GM19240 (cell line): ENCODE measurements at regions not wholly inside any gene's neighbourhood (a gene's known extent, or its start where the extent isn't known, plus 50 kb on each side); places are given as distances from the start of the nearest gene placed in this dataset.

ENCODE experiments used
- DNase-seq: peaks from one replicate; pipeline ENCODE4 v3.0.0; 2011; ENCODE audit warnings: low spot score; ENCODE audit not compliant: insufficient read length

DNA sequence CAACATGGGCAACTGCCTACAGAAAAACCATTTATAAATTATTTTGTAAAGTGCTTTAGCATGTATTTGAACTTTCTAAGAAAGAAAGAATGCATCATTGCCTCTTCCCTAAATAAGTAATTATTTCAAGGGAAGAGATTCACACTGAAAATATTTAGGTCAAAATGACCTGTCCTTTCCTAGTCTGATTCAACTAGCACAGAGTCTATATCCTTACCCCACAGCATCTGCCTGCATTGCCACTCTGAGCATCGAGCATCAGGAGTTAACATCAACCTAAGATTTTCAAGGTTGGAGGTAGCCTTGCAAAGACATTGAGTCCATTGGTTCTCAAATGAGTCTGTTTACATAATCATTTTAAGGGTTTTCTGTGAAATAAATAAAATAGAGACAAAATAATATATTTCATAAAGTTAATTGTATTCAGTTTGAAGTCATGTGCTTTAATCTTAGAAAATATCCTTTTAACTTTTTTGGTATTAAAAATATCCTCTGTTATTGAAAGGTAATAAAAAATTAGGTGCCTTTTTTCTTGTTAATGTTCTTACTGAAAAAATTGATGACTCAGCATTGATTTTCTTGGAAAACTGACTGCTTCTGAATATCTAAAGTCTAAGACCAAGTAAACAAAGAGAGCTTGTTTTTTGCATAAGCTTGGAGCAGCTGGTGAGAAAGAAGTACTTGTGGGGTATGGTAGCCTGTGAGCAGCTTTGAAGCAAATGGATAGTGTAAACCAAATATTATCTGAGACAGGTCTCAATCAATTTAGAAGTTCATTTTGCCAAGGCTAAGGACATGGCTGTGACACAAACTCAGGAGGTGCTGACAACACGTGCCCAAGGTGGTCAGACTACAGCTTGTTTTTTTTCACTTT is 269.0 kb upstream of the CLEC14A start:
- no peak for DNase-seq

GRCh38 chr14:38522724-38523123 is 266.8 kb upstream of the CLEC14A start:
- DNase-seq = no peak

- DNase-seq = no peak
Measured at GRCh38 chr14:38521591-38521990, 265.7 kb upstream of the CLEC14A start.

GRCh38 chr14:38517426-38517825 is 261.5 kb upstream of the CLEC14A start:
- no peak for DNase-seq

DNA sequence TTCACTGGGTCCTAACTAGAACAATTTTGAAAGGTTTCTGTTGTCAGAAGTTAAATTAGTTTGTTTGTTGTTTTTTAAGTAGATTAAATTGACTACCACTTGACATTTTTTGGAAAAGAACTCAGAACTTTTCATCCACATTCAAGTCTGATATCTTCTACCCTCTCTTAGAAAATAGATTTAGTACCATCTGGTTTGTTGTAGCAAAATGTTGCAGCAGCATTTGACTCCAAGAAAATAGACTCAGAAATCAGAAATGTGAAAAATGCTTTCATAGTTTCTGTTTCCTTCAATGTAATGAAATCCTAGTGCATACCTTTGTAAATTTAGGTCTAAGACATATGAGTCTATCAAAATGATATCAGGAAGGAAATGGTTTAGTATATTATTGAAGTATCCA is 256.3 kb upstream of the CLEC14A start:
- no peak for DNase-seq

GRCh38 chr14:38507299-38507698 is 251.4 kb upstream of the CLEC14A start:
- no peak for DNase-seq

DNA sequence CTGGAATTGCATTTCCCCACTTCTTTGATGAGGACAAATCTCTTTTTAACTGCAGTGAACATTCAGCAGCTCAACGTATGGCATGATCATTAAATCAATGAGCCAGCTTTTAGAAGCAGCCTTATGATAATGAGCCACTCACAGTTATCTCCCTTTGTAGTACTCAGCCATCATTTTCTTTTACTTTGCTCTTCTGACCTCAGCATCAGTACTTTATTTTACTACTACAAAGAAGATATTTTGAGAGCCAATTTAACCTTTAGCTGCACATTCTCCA is 250.0 kb upstream of the CLEC14A start:
- DNase-seq = no peak

DNA sequence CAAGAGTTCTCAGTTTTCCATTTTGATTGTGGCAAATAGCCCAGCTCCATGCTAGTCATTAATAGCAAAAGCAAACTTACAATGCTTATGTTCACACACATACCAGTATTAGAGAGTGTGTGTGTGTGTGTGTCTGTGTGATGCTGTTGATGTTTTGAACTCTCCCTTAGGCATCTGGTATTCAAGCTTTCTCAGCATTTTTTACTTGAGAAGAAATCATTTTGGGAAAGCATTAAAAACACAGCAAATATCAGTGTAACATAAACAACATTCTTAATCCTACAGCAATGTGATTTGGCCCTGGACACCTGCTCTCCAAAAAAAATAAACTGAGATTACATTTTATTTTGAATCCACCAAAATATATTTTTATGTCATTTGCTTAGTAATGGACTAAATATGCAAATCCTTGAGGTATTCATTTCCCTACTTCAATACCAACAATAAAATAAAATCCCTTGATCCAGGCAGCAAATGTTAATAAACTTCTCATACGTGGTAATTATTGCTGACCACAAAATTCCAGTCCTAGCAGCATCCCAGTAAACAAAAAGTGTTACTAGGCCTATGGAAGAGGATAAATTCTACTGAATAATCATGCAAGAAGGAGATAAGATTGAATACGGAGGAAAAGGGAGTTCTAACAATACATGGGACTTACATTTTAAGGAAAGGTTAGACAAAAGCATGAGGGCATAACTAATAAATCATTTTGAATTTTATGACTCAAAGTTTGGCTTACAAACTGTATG is 249.5 kb upstream of the CLEC14A start:
- DNase-seq = no peak

GRCh38 chr14:38504175-38504574 is 248.3 kb upstream of the CLEC14A start:
- DNase-seq = no peak

DNA sequence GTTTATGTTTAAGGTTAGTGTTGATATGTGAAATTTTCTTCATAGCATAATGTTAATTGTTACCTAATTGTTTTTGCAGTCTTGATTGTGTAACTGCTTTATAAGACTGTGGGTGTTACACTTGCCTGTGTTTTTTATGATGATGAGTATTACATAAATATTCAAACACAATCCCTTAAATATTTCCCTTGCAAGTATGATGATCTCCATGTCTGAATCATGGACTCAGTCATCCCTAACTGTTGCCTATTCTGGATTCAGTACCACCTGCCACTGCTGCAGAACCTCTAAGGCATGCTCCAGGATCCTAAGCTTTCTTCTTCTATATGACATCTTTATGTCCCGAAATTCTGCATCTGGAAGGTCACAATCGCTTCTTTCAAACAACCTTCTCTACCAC is 246.3 kb upstream of the CLEC14A start:
- DNase-seq = no peak

DNA sequence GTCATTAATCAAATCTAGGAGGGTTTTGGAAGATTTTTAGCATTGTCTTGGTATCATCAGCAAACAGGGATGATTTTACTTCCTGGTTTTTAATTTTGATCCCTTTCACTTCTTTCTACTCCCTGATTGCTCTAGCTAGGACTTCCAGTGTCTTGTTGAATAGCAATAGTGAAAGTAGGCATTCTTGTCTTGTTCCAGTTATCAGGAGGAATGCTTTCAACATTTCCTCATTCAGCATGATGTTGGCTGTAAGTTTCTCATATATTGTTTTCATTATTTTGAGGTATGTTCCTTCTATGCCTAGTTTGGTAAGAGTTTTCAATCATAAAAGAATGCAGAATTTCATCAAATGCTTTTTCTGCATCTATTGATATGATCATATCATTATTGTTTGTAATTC is 244.2 kb upstream of the CLEC14A start:
- no peak for DNase-seq

DNA sequence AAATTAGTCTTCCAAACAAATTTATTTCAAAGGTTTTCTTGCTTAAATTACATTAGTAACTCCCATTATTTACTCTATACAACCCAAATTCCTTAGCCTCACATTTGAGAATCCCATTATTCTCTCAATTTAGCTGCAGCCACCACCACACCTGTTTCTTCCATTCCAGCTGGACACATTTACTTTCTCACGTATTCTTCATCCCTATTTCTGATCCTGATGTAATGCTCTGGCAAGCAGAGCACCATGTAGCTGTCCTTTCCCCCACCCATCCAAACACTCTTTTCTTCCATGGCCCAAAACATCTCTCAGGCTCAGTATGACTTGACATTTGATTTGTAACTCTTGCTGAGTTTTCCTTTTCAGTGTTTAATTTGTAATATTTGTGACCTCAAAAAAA is 240.2 kb upstream of the CLEC14A start:
- no peak for DNase-seq

DNA sequence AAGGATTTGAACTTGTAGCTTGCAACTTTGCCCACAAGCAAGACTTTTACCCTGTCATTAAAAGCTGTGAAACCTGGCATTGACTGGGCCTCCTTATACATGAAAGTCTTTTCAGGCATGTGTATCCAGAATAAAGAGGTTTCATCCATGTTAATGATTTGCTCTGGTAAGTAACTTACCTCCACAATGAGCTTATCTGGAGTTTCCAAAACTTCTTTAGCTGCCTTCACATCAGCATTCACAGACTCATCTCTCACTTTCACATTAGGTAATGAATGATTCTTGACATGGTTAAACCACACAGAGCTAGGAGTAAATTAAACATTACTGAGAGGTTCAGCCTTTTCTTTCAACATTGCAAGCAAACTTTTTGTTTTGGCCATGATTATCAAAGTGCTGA is 234.4 kb upstream of the CLEC14A start:
- DNase-seq = no peak

DNA sequence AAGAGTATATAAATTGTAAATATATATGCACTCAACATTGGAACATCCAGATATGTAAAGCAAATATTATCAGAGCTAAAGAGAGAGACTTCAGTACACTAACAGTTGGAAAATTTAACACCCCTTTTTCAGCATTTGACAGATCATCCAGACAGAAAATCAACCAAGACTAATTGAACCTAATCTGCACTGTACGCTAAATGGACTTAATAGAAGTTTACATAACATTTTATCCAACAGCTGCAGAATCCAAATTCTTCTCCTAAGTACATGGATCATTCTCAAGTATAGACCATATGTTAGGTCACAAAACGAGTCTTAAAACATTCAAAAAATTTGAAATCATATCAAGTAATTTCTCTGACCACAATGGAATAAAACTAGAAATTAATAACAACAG is 229.1 kb upstream of the CLEC14A start:
- no peak for DNase-seq

DNA sequence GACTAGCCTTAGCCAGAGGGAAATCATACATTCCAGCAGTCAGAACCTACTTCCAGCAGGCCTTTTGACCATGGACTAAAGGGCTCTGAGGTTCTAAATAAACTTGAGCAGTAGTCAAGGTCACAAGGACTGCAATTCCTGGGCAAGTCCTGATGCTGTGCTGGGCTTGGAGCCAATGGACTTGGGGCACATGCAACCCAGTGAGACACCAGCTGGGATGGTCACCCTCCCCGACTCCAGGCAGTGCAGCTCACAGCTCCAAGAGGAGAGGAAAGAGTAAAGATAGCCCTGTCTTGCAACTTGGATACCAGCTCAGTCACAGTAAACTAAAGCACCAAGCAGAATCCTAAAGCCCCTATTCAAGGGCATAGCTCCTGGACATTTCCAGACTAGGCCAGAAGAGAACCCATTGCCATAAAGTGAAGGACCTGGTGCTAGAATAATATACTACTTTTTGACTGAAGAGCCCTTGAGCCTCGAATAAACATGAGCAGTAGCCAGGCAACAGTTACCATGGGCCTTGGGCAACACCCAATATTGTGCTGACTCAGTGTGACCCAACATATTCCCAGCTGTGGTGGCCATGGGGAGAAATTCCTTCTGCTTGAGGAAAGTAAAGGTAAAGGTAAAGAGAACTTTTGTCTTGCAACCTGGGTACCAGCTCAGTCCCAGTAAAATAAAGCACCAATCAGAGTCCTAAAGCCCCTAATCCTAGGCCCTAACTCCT is 226.2 kb upstream of the CLEC14A start:
- no peak for DNase-seq

DNA sequence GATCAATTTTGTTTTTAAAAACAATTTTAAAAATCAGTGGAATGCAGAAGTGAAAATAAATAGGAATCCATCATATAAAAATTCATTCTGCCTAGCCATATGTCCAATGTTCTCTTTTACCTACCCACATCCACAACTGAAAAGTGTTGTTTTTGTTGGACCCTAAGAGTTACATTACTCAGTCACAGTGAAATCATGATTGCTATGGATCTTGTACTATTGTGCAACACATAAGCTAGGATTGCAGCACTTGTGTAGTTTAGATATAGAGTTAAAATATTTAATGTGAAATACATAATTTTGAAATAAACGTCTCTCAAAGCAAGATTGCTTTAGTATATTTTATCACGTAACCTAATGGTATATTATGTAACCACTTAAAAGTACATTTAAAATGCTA is 213.3 kb upstream of the CLEC14A start:
- DNase-seq = no peak

GRCh38 chr14:38442208-38442607 is 186.3 kb upstream of the CLEC14A start:
- DNase-seq = no peak

DNA sequence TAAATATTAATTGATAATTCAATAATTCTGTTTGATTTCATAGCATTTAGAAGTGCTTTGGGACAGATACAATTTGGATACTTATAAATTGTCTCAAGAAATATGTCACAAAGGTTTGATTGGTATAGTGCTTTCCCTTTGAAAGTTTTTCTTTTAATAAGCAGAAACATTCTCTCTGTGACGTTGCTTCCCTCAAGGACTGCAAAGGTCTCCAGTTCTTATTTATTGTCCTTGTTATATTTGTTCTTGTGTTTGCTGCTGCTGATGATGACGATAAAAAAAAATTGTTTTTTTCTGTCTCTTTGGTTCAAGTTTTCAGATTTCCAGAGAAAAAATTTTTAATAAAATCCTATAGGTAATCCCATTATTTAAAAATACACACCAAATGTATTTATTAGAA is 176.3 kb upstream of the CLEC14A start:
- DNase-seq = no peak

GRCh38 chr14:38431156-38431555 is 175.3 kb upstream of the CLEC14A start:
- no peak for DNase-seq

- DNase-seq = no peak
Measured at GRCh38 chr14:38430522-38430921, 174.6 kb upstream of the CLEC14A start.

GRCh38 chr14:38425324-38425976 is 169.6 kb upstream of the CLEC14A start:
- DNase-seq = no peak

GRCh38 chr14:38420048-38420447 is 164.2 kb upstream of the CLEC14A start:
- DNase-seq = no peak
